SK-N-SH treated with all-trans-retinoic acid at 6 μM for 48 hours (cell line): ENCODE measurements at regions not wholly inside any gene's neighbourhood (a gene's known extent, or its start where the extent isn't known, plus 50 kb on each side); places are given as distances from the start of the nearest gene placed in this dataset.
A peak's percentile ranks its signal among the peaks of the same experiment; 100 is the strongest.

Source experiments
- GLIS3 ChIP-seq: fragments of 250-450 bp; sonication (Bioruptor Pico); IDR thresholded peaks from 2 replicates; pipeline ENCODE4 v1.5.0; 2020; ENCODE audit warnings: mild to moderate bottlenecking, moderate library complexity
- SNAI2 ChIP-seq: fragments of 250-450 bp; sonication (Bioruptor Pico); IDR thresholded peaks from 2 replicates; pipeline ENCODE4 v1.5.0; 2020; ENCODE audit warnings: mild to moderate bottlenecking, moderate library complexity
- TCF4 ChIP-seq: fragments of 250-450 bp; sonication (Bioruptor Pico); IDR thresholded peaks from 2 replicates; pipeline ENCODE4 v1.8.0; 2021; ENCODE audit warnings: mild to moderate bottlenecking, moderate library complexity, borderline replicate concordance
- ZFP30 ChIP-seq: fragments of 450-650 bp; formaldehyde crosslinking; IDR thresholded peaks from 2 replicates; pipeline ENCODE4 v1.5.0; 2022; ENCODE audit warnings: mild to moderate bottlenecking, moderate library complexity
- TF ChIP-seq, protein P1 (sequence below): fragments of 250-450 bp; sonication (Bioruptor Pico); IDR thresholded peaks from 2 replicates; pipeline ENCODE4 v1.5.1; 2020; ENCODE audit warnings: low read depth, mild to moderate bottlenecking, moderate library complexity

DNA sequence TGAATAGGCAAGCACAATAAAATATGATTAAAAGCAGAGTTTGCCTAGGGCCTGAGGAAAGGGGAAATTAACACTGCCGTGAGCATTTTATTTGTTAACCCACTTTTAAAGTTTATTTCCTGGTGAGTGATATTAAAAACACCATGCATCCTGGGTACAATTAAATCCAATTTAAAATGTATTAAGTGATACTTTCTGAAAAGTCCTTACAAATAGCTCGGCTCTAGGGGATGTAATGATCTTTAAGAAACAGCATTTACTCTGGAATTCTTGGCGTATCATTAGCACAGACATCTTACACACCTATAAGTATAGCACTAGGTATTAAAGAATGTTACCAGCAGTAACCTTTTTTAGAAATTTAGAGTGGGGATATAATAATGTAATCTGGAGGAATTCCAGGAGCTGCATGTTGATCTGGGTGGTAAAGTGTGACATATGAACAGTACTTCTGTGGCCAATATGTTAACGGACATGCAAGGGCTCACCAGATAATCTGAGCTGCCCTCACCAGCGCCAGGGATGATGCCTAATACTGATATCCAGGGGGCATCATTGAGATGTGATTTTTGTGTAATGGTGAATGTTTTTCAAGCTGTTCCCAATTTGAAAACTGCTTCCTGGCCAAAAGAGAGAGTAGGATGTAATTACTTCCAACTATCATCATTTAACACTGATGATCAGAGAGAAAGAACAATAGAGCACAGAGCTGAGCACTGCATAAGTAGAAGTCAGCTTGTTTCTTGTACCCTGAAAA, 235.9 kb downstream of the DSEL start:
- TF ChIP-seq GLIS3 (CRISPR knock-in tag) (no peak), SNAI2 (no peak), ZFP30 (no peak), TCF4 (CRISPR knock-in tag) (peak; percentile 56; the same call in 1 of the 2 replicates)
- TF ChIP-seq, protein P1, sequence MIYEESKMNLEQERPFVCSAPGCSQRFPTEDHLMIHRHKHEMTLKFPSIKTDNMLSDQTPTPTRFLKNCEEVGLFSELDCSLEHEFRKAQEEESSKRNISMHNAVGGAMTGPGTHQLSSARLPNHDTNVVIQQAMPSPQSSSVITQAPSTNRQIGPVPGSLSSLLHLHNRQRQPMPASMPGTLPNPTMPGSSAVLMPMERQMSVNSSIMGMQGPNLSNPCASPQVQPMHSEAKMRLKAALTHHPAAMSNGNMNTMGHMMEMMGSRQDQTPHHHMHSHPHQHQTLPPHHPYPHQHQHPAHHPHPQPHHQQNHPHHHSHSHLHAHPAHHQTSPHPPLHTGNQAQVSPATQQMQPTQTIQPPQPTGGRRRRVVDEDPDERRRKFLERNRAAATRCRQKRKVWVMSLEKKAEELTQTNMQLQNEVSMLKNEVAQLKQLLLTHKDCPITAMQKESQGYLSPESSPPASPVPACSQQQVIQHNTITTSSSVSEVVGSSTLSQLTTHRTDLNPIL (CRISPR knock-in tag) = no peak
